ENCODE measurements at regions not wholly inside any gene's neighbourhood (a gene's known extent, or its start where the extent isn't known, plus 50 kb on each side); places are given as distances from the start of the nearest gene placed in this dataset.

DNA sequence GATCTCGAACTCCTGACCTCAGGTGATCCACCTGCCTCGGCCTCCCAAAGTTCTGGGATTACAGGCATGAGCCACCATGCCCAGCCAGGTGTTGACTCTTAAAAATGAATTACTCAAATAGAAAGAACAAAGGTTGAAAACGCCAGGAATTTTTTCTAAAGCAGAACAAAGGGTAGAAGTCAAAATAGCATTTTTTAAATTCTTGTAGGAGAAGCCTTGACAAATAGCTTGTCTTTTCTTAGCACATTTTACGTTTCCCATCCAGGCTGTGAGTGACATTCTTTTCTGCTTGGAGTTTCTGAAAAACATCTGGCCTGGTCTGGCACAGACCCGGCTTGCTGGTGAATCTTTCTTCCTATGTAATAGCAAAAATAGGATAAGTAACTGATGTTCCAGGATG, 169.4 kb upstream of the ZNF462 start:
- TF ChIP-seq EZH2 (IDR thresholded peaks at IDR 0.05; ENCODE audit: insufficient read depth, poor library complexity, severe bottlenecking): no peak
- no peak for TF ChIP-seq EZH2phosphoT487 (IDR thresholded peaks at IDR 0.05; ENCODE audit: insufficient read depth, low read depth)
